ENCODE measurements at regions not wholly inside any gene's neighbourhood (a gene's known extent, or its start where the extent isn't known, plus 50 kb on each side); places are given as distances from the start of the nearest gene placed in this dataset.
"Not testable (repeated sequence)": the region's sequence is repeated elsewhere in the genome, so short reads cannot be mapped to it uniquely, and the experiment has no call there.

DNA sequence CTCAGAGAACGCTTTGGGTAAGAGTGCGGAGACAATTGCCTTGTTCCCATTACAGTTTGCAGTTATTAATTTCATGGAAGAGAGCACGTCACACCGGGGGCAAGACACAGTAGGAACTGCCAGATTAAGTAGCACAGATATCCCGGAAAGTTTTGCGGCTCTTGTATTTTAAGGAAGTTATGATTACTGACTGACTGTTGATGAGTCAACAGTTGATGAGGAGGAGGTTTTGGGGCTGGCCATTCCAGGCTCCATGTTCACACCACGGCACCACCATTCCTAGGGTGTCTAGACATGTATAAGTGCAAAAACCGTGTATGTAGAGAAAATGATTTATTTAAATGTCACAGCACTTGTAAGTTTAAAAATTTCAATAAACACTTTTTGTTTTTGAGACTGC lies 86.4 kb upstream of the ZNF322 start:
- not testable (repeated sequence) for H3K9me3 Mint-ChIP-seq; H3T11ph ChIP-seq (ENCODE audit: low read length); H4K5ac ChIP-seq (ENCODE audit: insufficient read length, low read depth, low read length); H3K23me2 ChIP-seq (ENCODE audit: insufficient read length, low read depth, low read length, poor library complexity, severe bottlenecking); H2BK12ac ChIP-seq (ENCODE audit: insufficient read length, low read depth, low read length); H3K23ac ChIP-seq (ENCODE audit: insufficient read length, low read depth, low read length); H3K9ac ChIP-seq (ENCODE audit: extremely low read depth, insufficient read length, low read length); H3K56ac ChIP-seq (ENCODE audit: insufficient read length, low read depth, low read length); H3K36me3 Mint-ChIP-seq (ENCODE audit: insufficient read depth in 1 of 3, low read depth in 3 of 3); H3K4me2 ChIP-seq (ENCODE audit: insufficient read depth, insufficient read length, low read length); H2BK15ac ChIP-seq (ENCODE audit: low read depth, low read length); H3K27ac Mint-ChIP-seq; H2BK20ac ChIP-seq (ENCODE audit: low read depth, low read length, poor library complexity, severe bottlenecking); H3K27me3 ChIP-seq (ENCODE audit: insufficient read depth, low read length); H3K18ac ChIP-seq (ENCODE audit: insufficient read length, low read depth, low read length); H3K79me2 ChIP-seq (ENCODE audit: insufficient read depth, low read length); H4K8ac ChIP-seq (replicated peaks; ENCODE audit: insufficient read length, low read depth, low read length); DNase-seq; H2AFZ ChIP-seq (ENCODE audit: low read length); H4K20me1 ChIP-seq (ENCODE audit: control insufficient read depth, insufficient read depth, insufficient read length); H4K91ac ChIP-seq (ENCODE audit: insufficient read length, low read depth, low read length); H3K4me1 ChIP-seq (ENCODE audit: insufficient read depth, low read length); H2BK120ac ChIP-seq (ENCODE audit: low read depth, low read length, poor library complexity, severe bottlenecking); H3K9me3 ChIP-seq (ENCODE audit: control insufficient read depth, low read depth, low read length); H2AK5ac ChIP-seq (ENCODE audit: insufficient read length, low read length); H2BK5ac ChIP-seq (ENCODE audit: insufficient read length, low read length); H3K79me1 ChIP-seq (ENCODE audit: insufficient read depth, low read depth, low read length, poor library complexity, severe bottlenecking); H3K4ac ChIP-seq (ENCODE audit: low read depth, low read length); H3K4me3 Mint-ChIP-seq; H3K14ac ChIP-seq (ENCODE audit: insufficient read depth, low read length); H3K27ac ChIP-seq (ENCODE audit: insufficient read length, low read depth, low read length)
- Mint-ChIP-seq H3K4me1 (peaks cover 24 to 27% of the 10 kb centered on the region in 2 experiments), H3K27me3 (ENCODE audit: low read depth) (peaks cover 48% of the 10 kb centered on the region)
- WGBS (ENCODE audit: extremely low coverage, insufficient read length, low lambda C conversion rate) = no CpG with 5 or more reads among the region's 8 CpGs

DNA sequence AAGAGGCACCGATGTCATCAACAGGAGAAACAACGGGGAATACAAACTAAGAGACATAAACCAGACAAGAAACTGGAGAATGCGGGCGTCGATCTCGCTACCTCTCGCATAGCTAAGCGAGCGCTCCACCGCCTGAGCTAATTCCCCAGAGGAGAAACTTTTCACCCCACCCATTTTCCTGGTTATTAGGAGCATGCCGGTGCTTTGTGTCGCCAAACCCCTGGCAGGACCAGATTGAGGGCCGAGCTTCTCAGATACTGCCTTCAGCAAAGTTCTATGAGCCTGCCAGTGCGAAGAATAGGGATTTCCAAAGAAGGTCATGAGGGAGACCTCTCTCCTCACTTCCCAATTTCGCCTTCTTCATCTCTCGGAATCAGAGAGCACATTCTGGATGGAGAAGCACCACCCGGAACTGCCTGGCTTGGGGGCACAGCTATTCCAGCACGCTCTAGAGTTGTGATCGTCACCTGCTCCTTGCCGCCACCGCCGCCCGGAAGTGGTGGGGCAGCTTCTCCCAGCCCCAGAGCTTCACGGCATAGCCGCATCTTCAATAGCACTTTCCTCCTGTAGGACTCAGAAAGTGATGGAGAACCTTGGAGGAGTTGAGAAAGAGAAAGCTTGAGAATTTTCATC lies 89.7 kb upstream of the ZNF322 start:
- H3K4me2 ChIP-seq (ENCODE audit: insufficient read depth, insufficient read length, low read length) = peak overlapping the region; percentile 53
- not testable (repeated sequence) for H4K91ac ChIP-seq (ENCODE audit: insufficient read length, low read depth, low read length); H3K36me3 Mint-ChIP-seq (ENCODE audit: insufficient read depth in 1 of 3, low read depth in 3 of 3); H3K23me2 ChIP-seq (ENCODE audit: insufficient read length, low read depth, low read length, poor library complexity, severe bottlenecking); H3K4ac ChIP-seq (ENCODE audit: low read depth, low read length); H4K20me1 ChIP-seq (ENCODE audit: control insufficient read depth, insufficient read depth, insufficient read length); H3K4me1 ChIP-seq (ENCODE audit: insufficient read depth, low read length); H3K9me3 Mint-ChIP-seq; H3K27ac Mint-ChIP-seq; H2AK5ac ChIP-seq (ENCODE audit: insufficient read length, low read length); H3K23ac ChIP-seq (ENCODE audit: insufficient read length, low read depth, low read length); H3K79me2 ChIP-seq (ENCODE audit: insufficient read depth, low read length); H3K79me1 ChIP-seq (ENCODE audit: insufficient read depth, low read depth, low read length, poor library complexity, severe bottlenecking); H2AFZ ChIP-seq (ENCODE audit: low read length); H2BK15ac ChIP-seq (ENCODE audit: low read depth, low read length); H3K14ac ChIP-seq (ENCODE audit: insufficient read depth, low read length); H2BK20ac ChIP-seq (ENCODE audit: low read depth, low read length, poor library complexity, severe bottlenecking); H3T11ph ChIP-seq (ENCODE audit: low read length); H2BK12ac ChIP-seq (ENCODE audit: insufficient read length, low read depth, low read length); H4K8ac ChIP-seq (replicated peaks; ENCODE audit: insufficient read length, low read depth, low read length); H3K9me3 ChIP-seq (ENCODE audit: control insufficient read depth, low read depth, low read length); H3K9ac ChIP-seq (ENCODE audit: extremely low read depth, insufficient read length, low read length); H2BK5ac ChIP-seq (ENCODE audit: insufficient read length, low read length); H4K5ac ChIP-seq (ENCODE audit: insufficient read length, low read depth, low read length); H3K27me3 ChIP-seq (ENCODE audit: insufficient read depth, low read length); H3K27ac ChIP-seq (ENCODE audit: insufficient read length, low read depth, low read length); H3K56ac ChIP-seq (ENCODE audit: insufficient read length, low read depth, low read length); H2BK120ac ChIP-seq (ENCODE audit: low read depth, low read length, poor library complexity, severe bottlenecking); H3K18ac ChIP-seq (ENCODE audit: insufficient read length, low read depth, low read length)
- WGBS (ENCODE audit: extremely low coverage, insufficient read length, low lambda C conversion rate) = no CpG with 5 or more reads among the region's 25 CpGs
- H3K27me3 Mint-ChIP-seq (ENCODE audit: low read depth) = peaks cover 50% of the 10 kb centered on the region
- H3K4me3 Mint-ChIP-seq = peak overlapping the region; percentile 65 to 76
- peak; percentile 27 for DNase-seq
- peaks cover 21 to 22% of the 10 kb centered on the region in 2 experiments for H3K4me1 Mint-ChIP-seq
